K562 (cell line): ENCODE measurements at regions not wholly inside any gene's neighbourhood (a gene's known extent, or its start where the extent isn't known, plus 50 kb on each side); places are given as distances from the start of the nearest gene placed in this dataset.

Experiments used
- SAP30 ChIP-seq: fragments of 200-600 bp; sonication (generic); IDR thresholded peaks from 2 replicates; pipeline ENCODE4 v1.6.1; 2012; ENCODE audit warnings: borderline replicate concordance, low read depth, mild to moderate bottlenecking, moderate library complexity, low read length, control low read depth, inconsistent platforms; ENCODE audit not compliant: insufficient read depth, poor library complexity, severe bottlenecking
- TF ChIP-seq, protein P1 (sequence below), 3 experiments: IDR thresholded peaks in 2 of 3; conservative IDR thresholded peaks in 1 of 3; 2 replicates each; pipeline ENCODE4 v1.5.1; 2011 to 2012; ENCODE audit warnings: low read length in 3 of 3, mild to moderate bottlenecking in 3 of 3, control low read depth in 2 of 3, improper control_type of control experiment in 1 of 3, inconsistent platforms in 1 of 3, low read depth in 1 of 3, mixed read lengths in 1 of 3, moderate library complexity in 1 of 3; ENCODE audit not compliant: insufficient read depth in 2 of 3

DNA sequence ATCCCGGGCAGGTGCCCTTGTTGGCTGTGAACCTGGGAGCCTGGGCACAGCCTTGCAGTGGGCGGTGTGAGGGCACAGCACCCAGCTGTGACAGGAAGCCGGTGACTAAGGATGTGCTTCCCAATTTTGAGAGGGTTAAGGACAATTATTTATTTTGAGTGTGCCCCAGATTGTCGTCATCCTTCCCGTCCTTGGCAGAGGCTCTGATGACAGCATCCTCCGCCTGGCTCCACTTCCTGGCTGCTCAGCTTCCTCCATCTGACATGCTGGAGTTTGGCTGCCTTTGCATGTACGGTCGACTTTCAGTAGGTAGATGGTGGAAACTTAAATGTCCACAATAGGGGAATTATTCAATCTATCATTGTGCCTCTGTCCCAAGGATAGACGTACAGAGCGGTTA is 282.4 kb upstream of the EEF2KMT start:
- TF ChIP-seq, protein P1, sequence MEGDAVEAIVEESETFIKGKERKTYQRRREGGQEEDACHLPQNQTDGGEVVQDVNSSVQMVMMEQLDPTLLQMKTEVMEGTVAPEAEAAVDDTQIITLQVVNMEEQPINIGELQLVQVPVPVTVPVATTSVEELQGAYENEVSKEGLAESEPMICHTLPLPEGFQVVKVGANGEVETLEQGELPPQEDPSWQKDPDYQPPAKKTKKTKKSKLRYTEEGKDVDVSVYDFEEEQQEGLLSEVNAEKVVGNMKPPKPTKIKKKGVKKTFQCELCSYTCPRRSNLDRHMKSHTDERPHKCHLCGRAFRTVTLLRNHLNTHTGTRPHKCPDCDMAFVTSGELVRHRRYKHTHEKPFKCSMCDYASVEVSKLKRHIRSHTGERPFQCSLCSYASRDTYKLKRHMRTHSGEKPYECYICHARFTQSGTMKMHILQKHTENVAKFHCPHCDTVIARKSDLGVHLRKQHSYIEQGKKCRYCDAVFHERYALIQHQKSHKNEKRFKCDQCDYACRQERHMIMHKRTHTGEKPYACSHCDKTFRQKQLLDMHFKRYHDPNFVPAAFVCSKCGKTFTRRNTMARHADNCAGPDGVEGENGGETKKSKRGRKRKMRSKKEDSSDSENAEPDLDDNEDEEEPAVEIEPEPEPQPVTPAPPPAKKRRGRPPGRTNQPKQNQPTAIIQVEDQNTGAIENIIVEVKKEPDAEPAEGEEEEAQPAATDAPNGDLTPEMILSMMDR (IDR thresholded peaks at IDR 0.05 in 2 of 3, conservative IDR thresholded peaks at IDR 0.05 in 1 of 3; ENCODE audit: insufficient read depth in 2 of 3, low read depth in 1 of 3, low read length in 3 of 3), result no peak
- no peak for TF ChIP-seq SAP30
